Loucy (cell line): ENCODE measurements at regions not wholly inside any gene's neighbourhood (a gene's known extent, or its start where the extent isn't known, plus 50 kb on each side); places are given as distances from the start of the nearest gene placed in this dataset.

Experiments
- H2AFZ ChIP-seq: fragments of 200-600 bp; sonication (generic); 2 replicates; pipeline ENCODE4 v1.6.0; 2016; ENCODE audit warnings: antibody characterized with exemption, mild to moderate bottlenecking, low read length, moderate library complexity
- H3F3A ChIP-seq: fragments of 200-600 bp; 2 replicates; pipeline ENCODE4 v1.6.0; 2016; ENCODE audit warnings: antibody characterized with exemption, low read depth, mild to moderate bottlenecking
- H3K27me3 ChIP-seq: fragments of 200-600 bp; sonication (generic); 2 replicates; pipeline ENCODE4 v1.6.1; 2014; ENCODE audit warnings: low read length, mild to moderate bottlenecking; ENCODE audit not compliant: insufficient read depth, poor library complexity, severe bottlenecking
- H3K36me3 ChIP-seq: fragments of 200-600 bp; sonication (generic); 2 replicates; pipeline ENCODE4 v1.6.1; 2016; ENCODE audit warnings: low read length; ENCODE audit not compliant: insufficient read depth
- H3K4me1 ChIP-seq: fragments of 200-600 bp; sonication (generic); 2 replicates; pipeline ENCODE4 v1.5.1; 2014; ENCODE audit warnings: low read length, mild to moderate bottlenecking; ENCODE audit not compliant: insufficient read depth, poor library complexity, severe bottlenecking
- H3K4me2 ChIP-seq: fragments of 200-600 bp; sonication (generic); 2 replicates; pipeline ENCODE4 v1.6.0; 2014; ENCODE audit warnings: antibody characterized with exemption, low read length, low read depth, mild to moderate bottlenecking; ENCODE audit not compliant: poor library complexity, severe bottlenecking
- H3K4me3 ChIP-seq: fragments of 200-600 bp; sonication (generic); 2 replicates; pipeline ENCODE4 v1.5.1; 2014; ENCODE audit warnings: low read length, mild to moderate bottlenecking, mixed read lengths; ENCODE audit not compliant: poor library complexity, severe bottlenecking
- H3K79me2 ChIP-seq: fragments of 200-600 bp; sonication (generic); 2 replicates; pipeline ENCODE4 v1.6.1; 2014; ENCODE audit warnings: low read length; ENCODE audit not compliant: insufficient read depth
- H3K9ac ChIP-seq: fragments of 200-600 bp; sonication (generic); 2 replicates; pipeline ENCODE4 v1.6.0; 2014; ENCODE audit warnings: mild to moderate bottlenecking, low read depth, low read length, moderate library complexity; ENCODE audit not compliant: poor library complexity, severe bottlenecking
- H3K9me2 ChIP-seq: fragments of 200-600 bp; sonication (generic); replicated peaks from 2 replicates; pipeline ENCODE4 v1.6.1; 2016; ENCODE audit warnings: low read depth, low read length, mixed read lengths
- H3K9me3 ChIP-seq: fragments of 200-600 bp; sonication (generic); 2 replicates; pipeline ENCODE4 v1.6.1; 2014; ENCODE audit warnings: mild to moderate bottlenecking, antibody characterized with exemption, low read length, low read depth; ENCODE audit not compliant: insufficient read depth
- H4K20me1 ChIP-seq: fragments of 200-600 bp; sonication (generic); 2 replicates; pipeline ENCODE4 v1.6.0; 2014; ENCODE audit warnings: antibody characterized with exemption, low read length, mild to moderate bottlenecking; ENCODE audit not compliant: insufficient read depth, poor library complexity, severe bottlenecking
- EZH2phosphoT487 ChIP-seq: fragments of 200-600 bp; IDR thresholded peaks from 2 replicates; pipeline ENCODE4 v1.6.1; 2018; ENCODE audit warnings: antibody characterized with exemption, mild to moderate bottlenecking, moderate library complexity, borderline replicate concordance
- TF ChIP-seq, protein P1 (sequence below): fragments of 200-600 bp; sonication (generic); conservative IDR thresholded peaks from 2 replicates; pipeline ENCODE4 v1.5.1; 2014; ENCODE audit warnings: mild to moderate bottlenecking, antibody characterized with exemption, low read length

- no peaks in the 10 kb centered on the region for H3K4me1 ChIP-seq
- H3K9ac ChIP-seq: no peak overlapping the region
- no peaks in the 10 kb centered on the region for H3K9me2 ChIP-seq
- H3K36me3 ChIP-seq: no peaks in the 10 kb centered on the region
- H3K4me3 ChIP-seq: no peak overlapping the region
- H3F3A ChIP-seq: no peaks in the 10 kb centered on the region
- no peaks in the 10 kb centered on the region for H3K9me3 ChIP-seq
- H4K20me1 ChIP-seq: no peaks in the 10 kb centered on the region
- H2AFZ ChIP-seq: 0 out of 2 replicates have a peak overlapping the region, but pooled peaks have one; percentile 23
- no peak overlapping the region for H3K4me2 ChIP-seq
- H3K27me3 ChIP-seq: no peaks in the 10 kb centered on the region
- H3K79me2 ChIP-seq: no peaks in the 10 kb centered on the region
- no peak for TF ChIP-seq EZH2phosphoT487
- TF ChIP-seq, protein P1, sequence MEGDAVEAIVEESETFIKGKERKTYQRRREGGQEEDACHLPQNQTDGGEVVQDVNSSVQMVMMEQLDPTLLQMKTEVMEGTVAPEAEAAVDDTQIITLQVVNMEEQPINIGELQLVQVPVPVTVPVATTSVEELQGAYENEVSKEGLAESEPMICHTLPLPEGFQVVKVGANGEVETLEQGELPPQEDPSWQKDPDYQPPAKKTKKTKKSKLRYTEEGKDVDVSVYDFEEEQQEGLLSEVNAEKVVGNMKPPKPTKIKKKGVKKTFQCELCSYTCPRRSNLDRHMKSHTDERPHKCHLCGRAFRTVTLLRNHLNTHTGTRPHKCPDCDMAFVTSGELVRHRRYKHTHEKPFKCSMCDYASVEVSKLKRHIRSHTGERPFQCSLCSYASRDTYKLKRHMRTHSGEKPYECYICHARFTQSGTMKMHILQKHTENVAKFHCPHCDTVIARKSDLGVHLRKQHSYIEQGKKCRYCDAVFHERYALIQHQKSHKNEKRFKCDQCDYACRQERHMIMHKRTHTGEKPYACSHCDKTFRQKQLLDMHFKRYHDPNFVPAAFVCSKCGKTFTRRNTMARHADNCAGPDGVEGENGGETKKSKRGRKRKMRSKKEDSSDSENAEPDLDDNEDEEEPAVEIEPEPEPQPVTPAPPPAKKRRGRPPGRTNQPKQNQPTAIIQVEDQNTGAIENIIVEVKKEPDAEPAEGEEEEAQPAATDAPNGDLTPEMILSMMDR: no peak
Observed at GRCh38 chr7:25333296-25333928, 105.1 kb upstream of the NPVF start.

- Histone ChIP-seq H3K79me2 (no peaks in the 10 kb centered on the region), H3F3A (no peaks in the 10 kb centered on the region), H3K4me1 (no peaks in the 10 kb centered on the region), H3K4me3 (no peak overlapping the region), H3K9me3 (no peaks in the 10 kb centered on the region), H3K9me2 (no peaks in the 10 kb centered on the region), H4K20me1 (no peaks in the 10 kb centered on the region), H3K9ac (no peak overlapping the region), H2AFZ (no peak overlapping the region), H3K36me3 (no peaks in the 10 kb centered on the region), H3K27me3 (no peaks in the 10 kb centered on the region), H3K4me2 (no peak overlapping the region)
- no peak for TF ChIP-seq EZH2phosphoT487
- TF ChIP-seq, protein P1: no peak
Observed at GRCh38 chr7:25347360-25348066, 119.2 kb upstream of the NPVF start.

GRCh38 chr7:25348104-25348503, 119.8 kb upstream of the NPVF start:
- no peaks in the 10 kb centered on the region for H3K27me3 ChIP-seq
- no peaks in the 10 kb centered on the region for H3K4me1 ChIP-seq
- no peak overlapping the region for H3K4me2 ChIP-seq
- H3K9ac ChIP-seq: no peak overlapping the region
- H4K20me1 ChIP-seq: no peaks in the 10 kb centered on the region
- H3K9me2 ChIP-seq: no peaks in the 10 kb centered on the region
- no peaks in the 10 kb centered on the region for H3K79me2 ChIP-seq
- H3K4me3 ChIP-seq: no peak overlapping the region
- TF ChIP-seq, protein P1: no peak
- TF ChIP-seq EZH2phosphoT487: no peak
- no peak overlapping the region for H2AFZ ChIP-seq
- H3F3A ChIP-seq: no peaks in the 10 kb centered on the region
- H3K9me3 ChIP-seq: no peaks in the 10 kb centered on the region
- H3K36me3 ChIP-seq: no peaks in the 10 kb centered on the region
